ENCODE measurements at regions not wholly inside any gene's neighbourhood (a gene's known extent, or its start where the extent isn't known, plus 50 kb on each side); places are given as distances from the start of the nearest gene placed in this dataset.

DNA sequence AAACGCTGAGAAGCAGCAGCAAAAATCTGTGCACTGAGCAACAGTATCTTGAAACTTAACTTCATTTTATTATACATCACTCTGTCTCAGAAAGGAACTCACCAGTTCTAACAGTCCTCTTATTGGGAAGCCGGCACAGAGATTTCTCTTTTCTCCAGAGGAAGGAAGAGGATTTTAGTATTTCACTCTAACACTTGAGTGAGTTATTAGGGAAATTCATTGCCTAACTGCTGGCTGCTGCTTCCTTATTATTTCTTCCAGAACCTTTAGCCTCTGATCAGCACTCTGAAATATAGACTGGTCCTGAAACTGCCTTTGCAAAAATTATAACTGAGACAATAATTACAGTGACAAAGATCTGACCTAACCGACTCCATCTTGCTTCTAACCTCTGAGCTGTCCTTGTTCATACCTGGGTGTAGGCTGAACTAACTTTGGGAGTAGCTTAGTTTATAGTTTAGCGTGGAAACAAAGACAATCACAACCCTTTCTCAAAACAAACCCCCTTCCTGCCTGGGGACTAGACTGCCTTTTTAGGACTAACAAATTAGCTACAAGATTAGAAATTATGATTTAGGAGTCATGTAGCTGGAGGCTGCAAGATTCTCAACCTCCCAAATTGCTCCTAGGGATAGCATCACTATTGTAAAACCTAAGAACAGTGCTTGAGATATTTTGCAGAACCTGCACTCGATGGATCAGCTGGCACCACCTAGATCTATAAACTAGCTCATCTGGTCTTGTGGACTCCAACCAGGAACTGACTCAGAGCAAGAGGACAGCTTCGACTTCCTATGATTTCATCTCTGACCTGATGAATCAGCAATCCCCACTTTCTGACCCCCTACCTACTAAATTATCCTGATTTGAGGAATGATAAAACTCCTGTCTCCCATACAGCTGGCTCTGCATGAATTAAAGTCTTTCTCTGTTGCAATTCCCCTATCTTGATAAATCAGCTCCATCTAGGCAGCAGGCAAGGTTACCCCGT lies 117.5 kb downstream of the DYRK2 start:
- H3K4me1 Mint-ChIP-seq (ENCODE audit: low read depth) = no peaks in the 10 kb centered on the region

DNA sequence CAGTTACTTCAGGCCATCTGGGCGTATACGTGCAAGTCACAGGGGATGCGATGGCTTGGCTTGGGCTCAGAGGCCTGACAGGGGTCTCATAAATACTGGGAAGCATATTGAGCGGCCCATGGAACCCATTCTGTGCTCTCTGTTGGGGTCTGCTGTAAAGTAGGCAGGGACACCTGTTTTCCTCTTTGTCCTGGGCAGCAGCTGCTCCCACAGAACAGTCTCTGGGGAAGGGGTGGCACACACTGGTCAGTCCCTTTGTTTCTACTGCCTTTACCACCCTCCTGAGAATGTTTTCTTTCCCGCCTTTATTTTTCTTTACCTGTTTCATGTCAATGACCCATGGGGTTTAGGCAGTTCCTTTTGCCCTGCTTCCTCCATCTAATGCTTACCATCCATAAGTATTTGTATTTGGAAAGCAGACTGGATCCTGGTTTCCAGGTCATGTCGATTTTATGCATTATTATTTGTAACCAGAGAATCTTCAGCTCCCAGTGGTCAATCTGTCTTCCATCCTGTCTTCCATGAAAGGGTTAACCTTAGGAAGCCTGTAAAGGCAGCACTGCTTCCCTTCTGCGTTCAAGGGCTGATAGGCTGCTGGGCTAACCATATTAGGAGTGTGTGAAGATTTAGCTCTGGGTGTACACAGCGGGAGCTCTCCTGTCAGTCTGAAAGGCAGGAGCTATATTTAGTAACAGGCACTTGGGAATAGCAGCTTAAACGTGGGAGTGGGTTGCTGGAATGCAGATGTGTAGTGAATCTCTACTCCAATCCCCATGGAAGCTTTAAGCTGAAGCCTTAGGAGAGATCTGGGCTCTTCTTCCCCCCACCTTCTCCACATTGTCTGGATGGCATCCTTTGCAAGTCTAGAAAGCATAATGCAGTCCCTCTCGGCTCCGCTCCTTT lies 124.0 kb downstream of the DYRK2 start:
- DNase-seq (no peak), ATAC-seq (no peak)
- Mint-ChIP-seq H3K9me3 (no peaks in the 10 kb centered on the region), H3K4me1 (ENCODE audit: low read depth) (peaks cover 3% of the 10 kb centered on the region), H3K36me3 (ENCODE audit: low read depth) (no peaks in the 10 kb centered on the region), H3K27ac (no peak overlapping the region), H3K4me3 (no peak overlapping the region), H3K27me3 (no peaks in the 10 kb centered on the region)
- CTCF ChIA-PET = interaction anchor here (0.6 kb wide), 1 partner anchor 40 kb away, joined by 3 read pairs; no protein-coding TSS in a partner anchor
- intact Hi-C loops (cut with micrococcal nuclease) = no loop called here
- POLR2A ChIA-PET = no interaction called here
- TF ChIP-seq CTCF (IDR thresholded peaks at IDR 0.05) = no peak

More for the DNA sequence above, 117.5 kb downstream of the DYRK2 start:
- H3K36me3 Mint-ChIP-seq (ENCODE audit: low read depth) = no peaks in the 10 kb centered on the region
- TF ChIP-seq CTCF (IDR thresholded peaks at IDR 0.05) = no peak
- ATAC-seq (no peak), DNase-seq (no peak)
- POLR2A ChIA-PET = no interaction called here
- H3K4me3 Mint-ChIP-seq = no peak overlapping the region
- CTCF ChIA-PET = interaction anchor here (0.9 kb wide), 1 partner anchor 19 kb away, joined by 5 read pairs; no protein-coding TSS in a partner anchor
- H3K27me3 Mint-ChIP-seq = no peaks in the 10 kb centered on the region
- intact Hi-C loops (cut with micrococcal nuclease) = no loop called here
- H3K9me3 Mint-ChIP-seq = no peaks in the 10 kb centered on the region
- H3K27ac Mint-ChIP-seq = no peak overlapping the region

DNA sequence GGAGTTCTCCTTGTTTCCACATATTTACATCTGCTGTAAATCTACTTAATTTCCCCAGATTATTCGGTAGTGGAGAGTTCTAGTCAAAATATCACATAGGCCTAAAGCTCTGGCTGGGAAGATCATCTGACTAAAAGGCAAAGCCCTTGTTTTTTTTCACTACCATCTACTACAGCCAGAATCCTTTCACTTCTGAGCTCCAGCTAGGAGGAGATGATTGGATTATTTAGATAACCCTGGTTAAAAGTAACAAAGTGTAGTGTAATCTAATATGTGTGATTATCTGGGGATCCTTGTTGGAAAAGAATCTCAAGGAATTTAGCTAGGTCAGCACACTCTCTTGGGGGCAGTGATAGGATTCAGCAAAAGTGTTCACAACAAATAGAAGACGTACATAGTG lies 125.4 kb downstream of the DYRK2 start:
- Mint-ChIP-seq H3K27ac (no peak overlapping the region), H3K36me3 (ENCODE audit: low read depth) (no peaks in the 10 kb centered on the region), H3K9me3 (no peaks in the 10 kb centered on the region), H3K4me1 (ENCODE audit: low read depth) (peaks cover 3% of the 10 kb centered on the region), H3K4me3 (no peak overlapping the region), H3K27me3 (no peaks in the 10 kb centered on the region)
- no peak for TF ChIP-seq CTCF (IDR thresholded peaks at IDR 0.05)
- ATAC-seq = no peak
- intact Hi-C loops (cut with micrococcal nuclease) = no loop called here
- ChIA-PET POLR2A (no interaction called here), CTCF (no interaction called here)
- DNase-seq = no peak

DNA sequence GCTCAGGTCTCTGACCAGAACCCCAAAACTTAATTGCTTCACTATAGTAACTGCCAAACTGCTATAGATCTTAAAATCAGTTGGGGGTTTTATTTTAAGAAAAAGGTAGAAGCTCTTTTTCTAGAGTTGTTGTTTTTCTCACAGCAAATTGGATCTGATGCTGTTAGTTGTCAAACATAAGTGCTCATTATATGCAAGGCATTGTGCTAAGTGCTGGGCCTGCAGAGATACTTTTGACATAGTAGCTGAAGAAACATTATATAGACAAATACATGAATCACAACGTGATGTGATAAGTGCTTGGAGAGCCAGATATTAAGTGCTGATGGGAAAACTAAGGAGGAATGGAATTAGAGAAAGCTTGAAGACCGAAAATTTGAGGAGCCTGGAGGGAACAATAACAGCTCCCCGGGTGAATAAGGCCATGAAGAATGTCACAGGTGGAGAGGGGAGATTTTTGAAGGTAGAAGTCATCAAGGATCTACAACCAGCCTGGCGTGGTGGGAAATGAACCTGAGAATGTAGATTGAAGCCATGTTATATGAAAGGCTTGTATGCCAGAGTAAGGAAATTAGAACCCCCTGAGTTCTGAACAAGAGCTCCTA lies 126.5 kb downstream of the DYRK2 start:
- ChIA-PET POLR2A (no interaction called here), CTCF (interaction anchor here (1.0 to 2.3 kb wide), 3 partner anchors 14 to 173 kb away, joined by 3 to 6 read pairs (median 3); no protein-coding TSS in a partner anchor)
- TF ChIP-seq CTCF (IDR thresholded peaks at IDR 0.05) = no peak
- no peak for ATAC-seq
- Mint-ChIP-seq H3K27me3 (no peaks in the 10 kb centered on the region), H3K36me3 (ENCODE audit: low read depth) (no peaks in the 10 kb centered on the region), H3K4me1 (ENCODE audit: low read depth) (peaks cover 3% of the 10 kb centered on the region), H3K9me3 (no peaks in the 10 kb centered on the region), H3K27ac (no peak overlapping the region), H3K4me3 (no peak overlapping the region)
- intact Hi-C loops (cut with micrococcal nuclease) = no loop called here
- DNase-seq = no peak

All from activated CD8-positive, alpha-beta T cell treated with anti-CD3 and anti-CD28 coated beads for 36 hours (primary cell).